ENCODE measurements at regions not wholly inside any gene's neighbourhood (a gene's known extent, or its start where the extent isn't known, plus 50 kb on each side); places are given as distances from the start of the nearest gene placed in this dataset.
"Not testable (repeated sequence)": the region's sequence is repeated elsewhere in the genome, so short reads cannot be mapped to it uniquely, and the experiment has no call there.

- H3K9ac ChIP-seq (ENCODE audit: low read length), result no peak overlapping the region
- H3K27ac ChIP-seq (ENCODE audit: low read length), result no peak overlapping the region
- no peaks in the 10 kb centered on the region for H3K79me2 ChIP-seq (ENCODE audit: low read length)
- TF ChIP-seq EZH2phosphoT487 (IDR thresholded peaks at IDR 0.05; ENCODE audit: low read depth) (no peak), CTCF (IDR thresholded peaks at IDR 0.05; ENCODE audit: low read depth, low read length) (no peak)
- H3K9me3 ChIP-seq (ENCODE audit: insufficient read depth, low read length), result no peaks in the 10 kb centered on the region
- no peak overlapping the region for H3K4me2 ChIP-seq (ENCODE audit: low read length)
- no peaks in the 10 kb centered on the region for H4K20me1 ChIP-seq (ENCODE audit: insufficient read depth, low read length)
- no peaks in the 10 kb centered on the region for H3K4me1 ChIP-seq (ENCODE audit: low read length)
- no peak overlapping the region for H2AFZ ChIP-seq (ENCODE audit: low read depth, low read length)
- no peaks in the 10 kb centered on the region for H3K27me3 ChIP-seq (ENCODE audit: low read depth, low read length)
- no peak overlapping the region for H3K4me3 ChIP-seq (ENCODE audit: low read length)
- H3K36me3 ChIP-seq (replicated peaks; ENCODE audit: low read depth, low read length), result no peaks in the 10 kb centered on the region
Measured at GRCh38 chr7:69114374-69114773, 483.9 kb upstream of the AUTS2 start.

GRCh38 chr7:69115788-69116187, 482.5 kb upstream of the AUTS2 start:
- Histone ChIP-seq H3K79me2 (ENCODE audit: low read length) (no peaks in the 10 kb centered on the region), H3K36me3 (replicated peaks; ENCODE audit: low read depth, low read length) (no peaks in the 10 kb centered on the region), H3K9ac (ENCODE audit: low read length) (no peak overlapping the region), H3K4me1 (ENCODE audit: low read length) (no peaks in the 10 kb centered on the region), H3K9me3 (ENCODE audit: insufficient read depth, low read length) (no peaks in the 10 kb centered on the region), H3K27ac (ENCODE audit: low read length) (no peak overlapping the region), H3K4me3 (ENCODE audit: low read length) (no peak overlapping the region), H3K4me2 (ENCODE audit: low read length) (no peak overlapping the region), H2AFZ (ENCODE audit: low read depth, low read length) (no peak overlapping the region), H3K27me3 (ENCODE audit: low read depth, low read length) (no peaks in the 10 kb centered on the region), H4K20me1 (ENCODE audit: insufficient read depth, low read length) (no peaks in the 10 kb centered on the region)
- TF ChIP-seq EZH2phosphoT487 (IDR thresholded peaks at IDR 0.05; ENCODE audit: low read depth) (no peak), CTCF (IDR thresholded peaks at IDR 0.05; ENCODE audit: low read depth, low read length) (no peak)

DNA sequence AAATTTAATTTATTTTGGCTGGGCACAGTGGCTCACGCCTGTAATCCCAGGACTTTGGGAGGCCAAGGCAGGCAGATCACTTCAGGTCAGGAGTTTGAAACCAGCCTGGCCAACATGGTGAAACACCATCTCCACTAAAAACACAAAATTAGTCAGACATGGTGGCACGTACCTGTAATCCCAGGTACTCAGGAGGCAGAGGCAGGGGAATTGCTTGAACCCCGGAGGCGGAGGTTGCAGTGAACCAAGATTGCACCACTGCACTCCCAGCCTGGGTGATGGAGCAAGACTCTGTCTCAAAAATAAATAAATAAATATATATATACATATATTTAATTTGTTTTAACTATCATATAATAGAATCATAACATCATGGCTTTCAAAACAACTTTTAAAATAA, 482.1 kb upstream of the AUTS2 start:
- not testable (repeated sequence) for H3K4me1 ChIP-seq (ENCODE audit: low read length); H3K9me3 ChIP-seq (ENCODE audit: insufficient read depth, low read length); H3K36me3 ChIP-seq (replicated peaks; ENCODE audit: low read depth, low read length); H4K20me1 ChIP-seq (ENCODE audit: insufficient read depth, low read length); H3K9ac ChIP-seq (ENCODE audit: low read length); H3K27me3 ChIP-seq (ENCODE audit: low read depth, low read length); H3K27ac ChIP-seq (ENCODE audit: low read length); H3K79me2 ChIP-seq (ENCODE audit: low read length); H3K4me3 ChIP-seq (ENCODE audit: low read length); H2AFZ ChIP-seq (ENCODE audit: low read depth, low read length); H3K4me2 ChIP-seq (ENCODE audit: low read length)

- TF ChIP-seq EZH2phosphoT487 (IDR thresholded peaks at IDR 0.05; ENCODE audit: low read depth), result no peak
- TF ChIP-seq CTCF (IDR thresholded peaks at IDR 0.05; ENCODE audit: low read depth, low read length), result no peak
- no peaks in the 10 kb centered on the region for H3K4me1 ChIP-seq (ENCODE audit: low read length)
- H3K4me3 ChIP-seq (ENCODE audit: low read length), result no peak overlapping the region
- no peak overlapping the region for H2AFZ ChIP-seq (ENCODE audit: low read depth, low read length)
- no peak overlapping the region for H3K27ac ChIP-seq (ENCODE audit: low read length)
- no peaks in the 10 kb centered on the region for H3K27me3 ChIP-seq (ENCODE audit: low read depth, low read length)
- no peaks in the 10 kb centered on the region for H3K9me3 ChIP-seq (ENCODE audit: insufficient read depth, low read length)
- no peak overlapping the region for H3K4me2 ChIP-seq (ENCODE audit: low read length)
- no peaks in the 10 kb centered on the region for H3K36me3 ChIP-seq (replicated peaks; ENCODE audit: low read depth, low read length)
- H4K20me1 ChIP-seq (ENCODE audit: insufficient read depth, low read length), result no peaks in the 10 kb centered on the region
- H3K79me2 ChIP-seq (ENCODE audit: low read length), result no peaks in the 10 kb centered on the region
- no peak overlapping the region for H3K9ac ChIP-seq (ENCODE audit: low read length)
Measured at GRCh38 chr7:69122953-69123352, 475.3 kb upstream of the AUTS2 start.

DNA sequence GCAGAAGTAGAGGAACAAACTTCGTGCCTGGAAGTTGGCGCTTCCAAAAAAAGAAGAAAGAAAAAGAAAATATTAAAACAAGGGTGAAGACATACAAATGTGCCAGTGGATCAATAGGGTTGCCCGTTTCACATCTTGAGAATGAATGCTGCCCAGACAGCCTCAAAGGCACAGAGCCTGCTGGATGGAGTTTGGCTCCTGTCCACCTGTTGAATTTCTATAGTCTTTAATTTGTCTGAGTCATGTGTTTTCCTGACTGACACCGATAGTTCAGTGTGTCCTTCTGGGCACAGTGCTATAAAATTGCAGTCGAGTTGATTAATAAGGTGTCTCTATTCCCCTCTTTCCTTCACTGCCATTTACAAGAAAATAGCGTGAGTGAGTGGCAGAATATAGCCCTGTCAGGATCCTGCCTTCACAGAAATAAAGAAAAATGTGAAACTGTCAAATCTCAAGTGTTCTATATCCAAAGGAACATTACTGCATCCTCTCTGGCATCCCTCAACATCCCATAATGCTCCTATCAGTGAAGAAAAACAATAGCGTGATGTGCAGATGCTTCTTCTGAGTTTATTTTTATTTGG, 471.3 kb upstream of the AUTS2 start:
- Histone ChIP-seq H3K9me3 (ENCODE audit: insufficient read depth, low read length) (no peaks in the 10 kb centered on the region), H3K9ac (ENCODE audit: low read length) (no peak overlapping the region), H3K4me3 (ENCODE audit: low read length) (no peak overlapping the region), H3K4me2 (ENCODE audit: low read length) (no peak overlapping the region), H4K20me1 (ENCODE audit: insufficient read depth, low read length) (no peaks in the 10 kb centered on the region), H3K79me2 (ENCODE audit: low read length) (no peaks in the 10 kb centered on the region), H3K4me1 (ENCODE audit: low read length) (no peaks in the 10 kb centered on the region), H3K27ac (ENCODE audit: low read length) (no peak overlapping the region), H3K27me3 (ENCODE audit: low read depth, low read length) (no peaks in the 10 kb centered on the region), H3K36me3 (replicated peaks; ENCODE audit: low read depth, low read length) (no peaks in the 10 kb centered on the region), H2AFZ (ENCODE audit: low read depth, low read length) (no peak overlapping the region)
- no peak for TF ChIP-seq EZH2phosphoT487 (IDR thresholded peaks at IDR 0.05; ENCODE audit: low read depth)
- TF ChIP-seq CTCF (IDR thresholded peaks at IDR 0.05; ENCODE audit: low read depth, low read length), result no peak

Data from OCI-LY3 (cell line).